GM18951 (cell line): ENCODE measurements at regions not wholly inside any gene's neighbourhood (a gene's known extent, or its start where the extent isn't known, plus 50 kb on each side); places are given as distances from the start of the nearest gene placed in this dataset.
"Not testable (repeated sequence)": the region's sequence is repeated elsewhere in the genome, so short reads cannot be mapped to it uniquely, and the experiment has no call there.

ENCODE experiments used
- POLR2A ChIP-seq: IDR thresholded peaks from 4 replicates; pipeline ENCODE4 v1.6.1; 2011; ENCODE audit warnings: mild to moderate bottlenecking; ENCODE audit not compliant: insufficient read length, insufficient read depth; ENCODE audit errors: extremely low read depth
- in situ Hi-C: fragments of 300-500 bp; cut with MboI; formaldehyde crosslinking; loops from one replicate; pipeline ENCODE4 v1.12.0; 2022; ENCODE audit warnings: low sequenced_read_pairs, mixed read lengths, inconsistent platforms; ENCODE audit not compliant: unreplicated experiment

- no peak for TF ChIP-seq POLR2A
- in situ Hi-C loops = no loop called here
Observed at GRCh38 chr16:88264641-88265285, 118.0 kb upstream of the ZNF469 start.

- in situ Hi-C loops = not testable (repeated sequence)
Observed at GRCh38 chr16:88265286-88265938, 117.3 kb upstream of the ZNF469 start.

GRCh38 chr16:88266036-88266435, 116.7 kb upstream of the ZNF469 start:
- in situ Hi-C loops = not testable (repeated sequence)

GRCh38 chr16:88266935-88267551, 115.7 kb upstream of the ZNF469 start:
- in situ Hi-C loops = not testable (repeated sequence)

- in situ Hi-C loops = not testable (repeated sequence)
Observed at GRCh38 chr16:88268186-88268970, 114.4 kb upstream of the ZNF469 start.

- in situ Hi-C loops = not testable (repeated sequence)
Observed at GRCh38 chr16:88270171-88270790, 112.5 kb upstream of the ZNF469 start.

- in situ Hi-C loops = not testable (repeated sequence)
Observed at GRCh38 chr16:88271296-88271695, 111.5 kb upstream of the ZNF469 start.

GRCh38 chr16:88271776-88272175, 111.0 kb upstream of the ZNF469 start:
- in situ Hi-C loops = not testable (repeated sequence)

- in situ Hi-C loops = not testable (repeated sequence)
Observed at GRCh38 chr16:88272437-88272836, 110.3 kb upstream of the ZNF469 start.

GRCh38 chr16:88274126-88274750, 108.5 kb upstream of the ZNF469 start:
- in situ Hi-C loops = not testable (repeated sequence)

GRCh38 chr16:88274847-88275246, 107.9 kb upstream of the ZNF469 start:
- no peak for TF ChIP-seq POLR2A
- in situ Hi-C loops = no loop called here

- in situ Hi-C loops = not testable (repeated sequence)
Observed at GRCh38 chr16:88275336-88276122, 107.2 kb upstream of the ZNF469 start.

- in situ Hi-C loops = not testable (repeated sequence)
Observed at GRCh38 chr16:88276123-88276588, 106.6 kb upstream of the ZNF469 start.
